Erythroblast (primary cell): ENCODE measurements at regions not wholly inside any gene's neighbourhood (a gene's known extent, or its start where the extent isn't known, plus 50 kb on each side); places are given as distances from the start of the nearest gene placed in this dataset.

Experiments
- GATA1 ChIP-seq: IDR thresholded peaks from 2 replicates; pipeline ENCODE4 v1.6.1; 2011; ENCODE audit warnings: low read depth, mild to moderate bottlenecking, control low read depth, low read length, moderate library complexity
- POLR2A ChIP-seq: IDR thresholded peaks from 2 replicates; pipeline ENCODE4 v1.6.1; 2011; ENCODE audit warnings: mild to moderate bottlenecking, low read length

DNA sequence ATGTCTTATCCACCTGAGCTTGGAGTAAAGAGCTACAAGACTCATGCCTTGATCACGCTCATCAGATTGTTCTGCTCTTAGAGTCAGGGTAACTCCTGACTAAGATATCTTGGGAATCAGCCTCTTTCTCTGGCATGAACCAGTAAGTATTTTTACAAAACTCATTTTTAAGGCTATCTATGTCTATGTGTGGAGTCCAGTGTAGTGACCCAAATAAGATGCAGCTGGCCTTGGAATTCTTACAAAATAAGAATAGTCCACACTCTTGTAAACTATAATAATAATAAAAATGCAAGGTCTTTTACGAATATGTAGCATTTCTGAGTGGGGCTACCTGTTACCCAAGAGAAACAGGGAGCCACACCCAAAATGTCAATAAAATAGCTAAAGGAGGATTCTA is 498.3 kb upstream of the SYT4 start:
- TF ChIP-seq POLR2A = no peak
- no peak for TF ChIP-seq GATA1
